ENCODE measurements at regions not wholly inside any gene's neighbourhood (a gene's known extent, or its start where the extent isn't known, plus 50 kb on each side); places are given as distances from the start of the nearest gene placed in this dataset.

DNA sequence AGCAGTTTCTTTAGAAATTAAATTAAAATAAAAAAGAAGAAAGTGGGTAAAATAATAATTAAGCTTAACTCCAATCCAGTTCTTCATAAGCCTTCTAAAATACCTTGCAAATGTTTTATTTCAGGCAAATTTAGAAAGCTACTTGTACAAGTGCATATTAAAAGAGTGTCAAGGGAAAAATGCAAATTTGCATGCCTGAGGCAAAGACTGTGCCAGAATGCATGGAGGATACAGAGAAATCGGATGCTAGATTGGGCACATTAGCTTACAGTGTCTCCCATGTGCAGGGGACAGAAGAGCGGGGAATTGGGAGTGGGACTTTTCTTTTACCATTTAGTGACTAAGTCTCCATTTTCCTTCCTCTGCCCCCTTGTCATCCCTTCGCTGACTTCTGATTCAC is 173.0 kb upstream of the NWD2 start:
- H3K4me3 ChIP-seq, result no peak overlapping the region
- TF ChIP-seq POLR2AphosphoS5 (IDR thresholded peaks at IDR 0.05), result no peak
- no peak overlapping the region for H3K27ac ChIP-seq
- no peaks in the 10 kb centered on the region for H3K4me1 ChIP-seq
- intact Hi-C loops (cut with DNase I; ENCODE audit: low total_unique reads), result no loop called here
- H3K36me3 ChIP-seq, result no peaks in the 10 kb centered on the region
- DNase-seq, result no peak
- H3K27me3 ChIP-seq, result no peaks in the 10 kb centered on the region
- 88 to 92% (median 91%) methylated on average over 3 of the region's 3 CpGs for WGBS, 5 donors
- H3K9me3 ChIP-seq, result peaks cover 0 to 4% (median 0%) of the 10 kb centered on the region in 4 donors

- Histone ChIP-seq H3K4me1 (no peaks in the 10 kb centered on the region), H3K27ac (no peak overlapping the region), H3K4me3 (no peak overlapping the region), H3K36me3 (no peaks in the 10 kb centered on the region), H3K9me3 (peaks cover 0 to 4% (median 0%) of the 10 kb centered on the region in 4 donors), H3K27me3 (no peaks in the 10 kb centered on the region)
- 90 to 96% (median 93%) methylated on average over 10 of the region's 10 CpGs for WGBS, 5 donors
- TF ChIP-seq EP300 (IDR thresholded peaks at IDR 0.05) (no peak), POLR2A (IDR thresholded peaks at IDR 0.05) (no peak), CTCF (IDR thresholded peaks at IDR 0.05) (no peak), POLR2AphosphoS5 (IDR thresholded peaks at IDR 0.05) (no peak)
- DNase-seq, result no peak
- intact Hi-C loops (cut with DNase I; ENCODE audit: low total_unique reads), result no loop called here
Measured at GRCh38 chr4:37073226-37073840, 171.2 kb upstream of the NWD2 start.

GRCh38 chr4:37082912-37083311 is 161.6 kb upstream of the NWD2 start:
- H3K4me3 ChIP-seq, result no peak overlapping the region
- TF ChIP-seq POLR2AphosphoS5 (IDR thresholded peaks at IDR 0.05) (no peak), EP300 (IDR thresholded peaks at IDR 0.05) (no peak), CTCF (IDR thresholded peaks at IDR 0.05) (no peak), POLR2A (IDR thresholded peaks at IDR 0.05) (no peak)
- 88 to 97% (median 92%) methylated on average over 2 of the region's 2 CpGs for WGBS, 5 donors
- H3K4me1 ChIP-seq, result no peaks in the 10 kb centered on the region
- H3K27me3 ChIP-seq, result no peaks in the 10 kb centered on the region
- intact Hi-C loops (cut with DNase I; ENCODE audit: low total_unique reads), result no loop called here
- H3K36me3 ChIP-seq, result no peaks in the 10 kb centered on the region
- no peak for DNase-seq
- no peak overlapping the region for H3K27ac ChIP-seq
- peaks cover 0 to 19% (median 9%) of the 10 kb centered on the region in 4 donors for H3K9me3 ChIP-seq

- Histone ChIP-seq H3K4me3 (no peak overlapping the region), H3K36me3 (no peaks in the 10 kb centered on the region), H3K9me3 (peaks cover 0 to 5% (median 0%) of the 10 kb centered on the region in 4 donors), H3K4me1 (no peaks in the 10 kb centered on the region), H3K27ac (no peak overlapping the region), H3K27me3 (no peaks in the 10 kb centered on the region)
- DNase-seq, result no peak
- TF ChIP-seq CTCF (IDR thresholded peaks at IDR 0.05) (no peak), EP300 (IDR thresholded peaks at IDR 0.05) (no peak), POLR2AphosphoS5 (IDR thresholded peaks at IDR 0.05) (no peak), POLR2A (IDR thresholded peaks at IDR 0.05) (no peak)
- intact Hi-C loops (cut with DNase I; ENCODE audit: low total_unique reads), result no loop called here
- WGBS, 5 donors, result 71 to 82% (median 79%) methylated on average over 1 of the region's 1 CpG
Measured at GRCh38 chr4:37095925-37096324, 148.6 kb upstream of the NWD2 start.

GRCh38 chr4:37101182-37101581 is 143.4 kb upstream of the NWD2 start:
- 84 to 96% (median 89%) methylated on average over 3 of the region's 3 CpGs for WGBS, 5 donors
- TF ChIP-seq POLR2A (IDR thresholded peaks at IDR 0.05), result no peak
- Histone ChIP-seq H3K36me3 (no peaks in the 10 kb centered on the region), H3K4me3 (no peak overlapping the region), H3K27me3 (no peaks in the 10 kb centered on the region), H3K4me1 (no peaks in the 10 kb centered on the region), H3K9me3 (no peaks in the 10 kb centered on the region), H3K27ac (no peak overlapping the region)
- no peak for DNase-seq
- intact Hi-C loops (cut with DNase I; ENCODE audit: low total_unique reads), result no loop called here

All from stomach (tissue), 8 donors.